Chondrocyte (in vitro differentiated cells): ENCODE measurements at regions not wholly inside any gene's neighbourhood (a gene's known extent, or its start where the extent isn't known, plus 50 kb on each side); places are given as distances from the start of the nearest gene placed in this dataset.
"Not testable (repeated sequence)": the region's sequence is repeated elsewhere in the genome, so short reads cannot be mapped to it uniquely, and the experiment has no call there.

Source experiments
- DNase-seq: peaks from one replicate; pipeline ENCODE4 v3.0.0; 2021; ENCODE audit warnings: mixed read lengths, low spot score
- H3K27ac Mint-ChIP-seq: one replicate; pipeline ENCODE4 v1.8.0; 2021; ENCODE audit warnings: mild to moderate bottlenecking, moderate library complexity, mixed read lengths; ENCODE audit not compliant: unreplicated experiment
- H3K27me3 Mint-ChIP-seq: 2 replicates; pipeline ENCODE4 v1.8.0; 2021; ENCODE audit warnings: low read depth, mixed read lengths
- H3K36me3 Mint-ChIP-seq: 2 replicates; pipeline ENCODE4 v1.8.0; 2021; ENCODE audit warnings: low read depth, mixed read lengths
- H3K4me1 Mint-ChIP-seq: 2 replicates; pipeline ENCODE4 v1.8.0; 2021; ENCODE audit warnings: low read depth, mild to moderate bottlenecking, mixed read lengths
- H3K4me3 Mint-ChIP-seq: one replicate; pipeline ENCODE4 v1.8.0; 2021; ENCODE audit warnings: mild to moderate bottlenecking, moderate library complexity, mixed read lengths; ENCODE audit not compliant: unreplicated experiment
- H3K9me3 Mint-ChIP-seq: 2 replicates; pipeline ENCODE4 v1.8.0; 2021; ENCODE audit warnings: low read depth, mixed read lengths
- TF ChIP-seq, protein P1 (sequence below): fragments of 200-600 bp; sonication (generic); IDR thresholded peaks from 2 replicates; pipeline ENCODE4 v1.5.0; 2021; ENCODE audit warnings: antibody characterized with exemption, mild to moderate bottlenecking, moderate library complexity

DNA sequence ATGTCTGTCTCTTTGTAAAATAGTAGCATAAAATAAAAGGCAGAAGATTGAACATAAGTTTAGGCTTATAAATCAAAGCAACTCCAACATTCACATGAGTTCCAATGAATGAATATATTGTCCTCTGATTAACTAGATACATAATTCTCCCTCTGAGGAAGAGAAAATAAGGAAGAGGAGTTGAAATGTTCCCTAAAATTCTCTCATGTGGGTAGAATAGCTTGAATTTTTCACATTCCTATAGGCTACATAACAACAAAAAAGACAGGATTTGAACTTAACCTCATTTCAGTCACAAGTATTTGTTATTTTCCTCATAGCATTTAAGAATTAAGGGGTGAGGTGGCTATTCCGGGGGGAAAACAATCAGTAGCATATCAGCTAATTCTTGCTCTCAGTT lies 462.4 kb upstream of the NDST4 start:
- Mint-ChIP-seq H3K27ac (no peak overlapping the region), H3K36me3 (peaks cover 4% of the 10 kb centered on the region), H3K9me3 (peaks cover 19% of the 10 kb centered on the region), H3K4me1 (peaks cover 11% of the 10 kb centered on the region), H3K4me3 (no peak overlapping the region), H3K27me3 (no peaks in the 10 kb centered on the region)
- TF ChIP-seq, protein P1, sequence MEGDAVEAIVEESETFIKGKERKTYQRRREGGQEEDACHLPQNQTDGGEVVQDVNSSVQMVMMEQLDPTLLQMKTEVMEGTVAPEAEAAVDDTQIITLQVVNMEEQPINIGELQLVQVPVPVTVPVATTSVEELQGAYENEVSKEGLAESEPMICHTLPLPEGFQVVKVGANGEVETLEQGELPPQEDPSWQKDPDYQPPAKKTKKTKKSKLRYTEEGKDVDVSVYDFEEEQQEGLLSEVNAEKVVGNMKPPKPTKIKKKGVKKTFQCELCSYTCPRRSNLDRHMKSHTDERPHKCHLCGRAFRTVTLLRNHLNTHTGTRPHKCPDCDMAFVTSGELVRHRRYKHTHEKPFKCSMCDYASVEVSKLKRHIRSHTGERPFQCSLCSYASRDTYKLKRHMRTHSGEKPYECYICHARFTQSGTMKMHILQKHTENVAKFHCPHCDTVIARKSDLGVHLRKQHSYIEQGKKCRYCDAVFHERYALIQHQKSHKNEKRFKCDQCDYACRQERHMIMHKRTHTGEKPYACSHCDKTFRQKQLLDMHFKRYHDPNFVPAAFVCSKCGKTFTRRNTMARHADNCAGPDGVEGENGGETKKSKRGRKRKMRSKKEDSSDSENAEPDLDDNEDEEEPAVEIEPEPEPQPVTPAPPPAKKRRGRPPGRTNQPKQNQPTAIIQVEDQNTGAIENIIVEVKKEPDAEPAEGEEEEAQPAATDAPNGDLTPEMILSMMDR: no peak
- DNase-seq: no peak

DNA sequence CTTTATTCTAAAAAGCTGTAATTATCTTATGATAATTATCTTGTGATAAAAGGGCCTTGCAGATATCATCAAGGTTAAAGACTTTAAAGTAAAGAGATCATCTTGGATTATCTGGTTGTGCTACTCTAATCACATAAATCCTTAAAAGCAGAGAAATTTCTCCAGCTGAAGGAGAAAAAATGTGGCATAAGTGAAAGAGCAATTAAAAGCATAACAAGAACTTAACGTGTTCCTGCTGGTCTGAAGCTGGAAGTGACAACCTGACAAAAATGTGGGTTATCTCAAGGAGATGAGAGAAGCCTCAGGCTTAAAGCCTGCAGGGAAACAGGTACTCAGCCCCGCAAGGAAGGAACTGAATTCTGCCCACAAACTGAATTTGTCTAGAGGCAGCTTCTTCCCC lies 449.1 kb upstream of the NDST4 start:
- H3K4me1 Mint-ChIP-seq: peaks cover 8% of the 10 kb centered on the region
- no peaks in the 10 kb centered on the region for H3K9me3 Mint-ChIP-seq
- no peak for DNase-seq
- TF ChIP-seq, protein P1: no peak
- H3K27ac Mint-ChIP-seq: no peak overlapping the region
- no peak overlapping the region for H3K4me3 Mint-ChIP-seq
- no peaks in the 10 kb centered on the region for H3K36me3 Mint-ChIP-seq
- H3K27me3 Mint-ChIP-seq: peaks cover 2% of the 10 kb centered on the region

- Mint-ChIP-seq H3K4me1 (no peaks in the 10 kb centered on the region), H3K27me3 (no peaks in the 10 kb centered on the region), H3K36me3 (no peaks in the 10 kb centered on the region), H3K27ac (no peak overlapping the region), H3K4me3 (no peak overlapping the region), H3K9me3 (no peaks in the 10 kb centered on the region)
- DNase-seq: no peak
- TF ChIP-seq, protein P1: no peak
These were observed 434.7 kb upstream of the NDST4 start for GRCh38 chr4:115548123-115548522.

- Mint-ChIP-seq H3K4me3 (no peak overlapping the region), H3K4me1 (peaks cover 8% of the 10 kb centered on the region), H3K36me3 (no peaks in the 10 kb centered on the region), H3K27me3 (peaks cover 2% of the 10 kb centered on the region), H3K9me3 (no peaks in the 10 kb centered on the region), H3K27ac (no peak overlapping the region)
- no peak for DNase-seq
- TF ChIP-seq, protein P1: peak; percentile 92
These were observed 424.0 kb upstream of the NDST4 start for GRCh38 chr4:115537387-115537786.

DNA sequence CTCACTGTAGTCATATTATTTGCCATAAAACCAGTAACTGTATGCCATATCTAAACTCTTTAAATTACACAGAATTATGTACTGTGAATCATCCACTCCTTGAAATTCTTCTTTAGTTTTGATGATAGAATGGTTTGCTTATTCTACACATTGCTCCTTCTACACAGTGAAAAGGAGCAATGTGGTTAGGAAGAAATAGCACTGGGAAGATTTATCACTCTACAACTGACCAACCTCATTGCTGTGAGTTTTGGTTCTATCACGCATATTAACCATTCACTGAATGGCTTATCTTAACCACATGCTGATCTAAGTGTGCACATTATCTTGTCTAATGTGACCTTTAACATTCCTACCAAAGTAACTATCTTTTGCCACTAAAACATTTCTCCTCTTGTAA lies 415.7 kb upstream of the NDST4 start:
- Mint-ChIP-seq H3K27ac (no peak overlapping the region), H3K9me3 (no peaks in the 10 kb centered on the region), H3K36me3 (no peaks in the 10 kb centered on the region), H3K4me3 (no peak overlapping the region), H3K4me1 (peaks cover 7% of the 10 kb centered on the region), H3K27me3 (no peaks in the 10 kb centered on the region)
- TF ChIP-seq, protein P1: no peak
- no peak for DNase-seq

GRCh38 chr4:115519476-115519875 lies 406.1 kb upstream of the NDST4 start:
- Mint-ChIP-seq H3K9me3 (peaks cover 32% of the 10 kb centered on the region), H3K36me3 (peaks cover 10% of the 10 kb centered on the region)
- DNase-seq, H3K4me3 Mint-ChIP-seq, H3K27me3 Mint-ChIP-seq, H3K27ac Mint-ChIP-seq, H3K4me1 Mint-ChIP-seq: not testable (repeated sequence)
